HG03095 (cell line): ENCODE measurements at regions not wholly inside any gene's neighbourhood (a gene's known extent, or its start where the extent isn't known, plus 50 kb on each side); places are given as distances from the start of the nearest gene placed in this dataset.
"Not testable (repeated sequence)": the region's sequence is repeated elsewhere in the genome, so short reads cannot be mapped to it uniquely, and the experiment has no call there.

Source experiments
- ATAC-seq: cut with Tn5 transposase; IDR thresholded peaks from one replicate; pipeline ENCODE4 v1.9.1; 2021; ENCODE audit warnings: moderate library complexity; ENCODE audit not compliant: unreplicated experiment

DNA sequence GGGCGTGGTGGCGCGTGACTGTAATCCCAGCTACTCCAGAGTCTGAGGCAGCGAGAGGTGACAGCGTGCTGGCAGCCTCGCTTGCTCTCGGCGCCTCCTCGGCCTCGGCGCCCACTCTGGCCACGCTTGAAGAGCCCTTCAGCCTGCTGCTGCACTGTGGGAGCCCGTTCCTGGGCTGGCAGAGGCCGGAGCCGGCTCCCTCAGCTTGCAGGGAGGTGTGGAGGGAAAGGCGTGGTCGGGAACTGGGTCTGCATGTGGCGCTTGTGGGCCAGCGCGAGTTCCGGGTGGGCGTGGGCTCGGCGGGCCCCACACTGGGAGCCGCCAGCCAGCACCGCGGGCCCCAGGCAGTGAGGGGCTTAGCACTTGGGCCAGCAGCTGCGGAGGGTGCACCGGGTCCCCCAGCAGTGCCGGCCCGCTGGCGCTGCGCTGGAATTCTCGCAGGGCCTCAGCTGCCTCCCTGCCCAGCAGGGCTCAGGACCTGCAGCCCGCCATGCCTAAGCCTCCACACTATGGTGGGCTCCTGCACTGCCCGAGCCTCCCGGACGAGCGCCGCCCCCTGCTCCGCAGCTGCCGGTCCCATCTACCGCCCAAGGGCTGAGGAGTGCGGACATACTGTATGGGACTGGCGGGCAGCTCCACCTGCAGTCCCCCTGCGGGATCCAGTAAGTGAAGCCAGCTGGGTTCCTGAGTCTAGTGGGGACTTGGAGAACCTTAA, 1093.3 kb upstream of the CDH8 start:
- ATAC-seq, result no peak

- ATAC-seq, result not testable (repeated sequence)
These were observed 1083.7 kb upstream of the CDH8 start for GRCh38 chr16:63119905-63120304.

DNA sequence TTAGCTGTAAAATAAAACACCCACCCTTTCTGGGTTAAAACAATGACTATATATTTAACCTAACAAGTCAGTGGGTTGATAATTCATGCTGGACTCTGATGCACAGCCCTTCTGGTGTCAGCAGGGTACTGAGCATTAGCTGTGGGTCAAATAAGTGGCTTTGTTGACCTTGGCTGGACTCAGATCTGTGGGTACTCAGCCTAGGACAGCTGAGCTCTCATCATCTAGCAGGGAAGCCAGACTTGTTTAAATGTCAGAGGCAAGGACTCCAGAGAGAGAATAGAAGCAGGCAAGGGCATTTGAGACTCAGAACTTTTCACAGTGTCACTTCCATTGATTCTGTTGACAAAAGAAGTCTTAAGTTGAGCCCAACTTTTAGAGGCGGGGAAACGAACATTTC, 1063.8 kb upstream of the CDH8 start:
- no peak for ATAC-seq

- no peak for ATAC-seq
These were observed 1060.6 kb upstream of the CDH8 start for GRCh38 chr16:63096857-63097256.

GRCh38 chr16:63092736-63093135, 1056.5 kb upstream of the CDH8 start:
- no peak for ATAC-seq

DNA sequence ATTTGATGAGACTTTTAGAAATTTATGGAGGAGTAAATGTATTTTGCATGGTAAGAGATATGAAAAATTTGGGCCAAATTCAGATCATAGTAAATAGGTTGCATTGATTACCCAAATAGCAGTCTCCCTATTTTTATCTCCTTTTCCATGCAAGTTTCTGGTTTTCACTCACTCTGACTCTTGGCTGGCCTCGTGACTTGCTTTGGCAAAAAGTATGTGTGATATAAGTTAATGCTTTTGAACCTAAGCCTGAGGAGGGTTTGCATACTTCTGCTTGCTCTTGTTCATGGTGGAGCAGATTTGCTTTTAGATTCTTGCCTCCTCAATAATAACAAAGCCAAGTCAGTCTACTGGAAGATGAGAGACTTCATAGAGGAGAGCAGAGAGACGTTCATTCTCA, 1045.9 kb upstream of the CDH8 start:
- ATAC-seq, result no peak

DNA sequence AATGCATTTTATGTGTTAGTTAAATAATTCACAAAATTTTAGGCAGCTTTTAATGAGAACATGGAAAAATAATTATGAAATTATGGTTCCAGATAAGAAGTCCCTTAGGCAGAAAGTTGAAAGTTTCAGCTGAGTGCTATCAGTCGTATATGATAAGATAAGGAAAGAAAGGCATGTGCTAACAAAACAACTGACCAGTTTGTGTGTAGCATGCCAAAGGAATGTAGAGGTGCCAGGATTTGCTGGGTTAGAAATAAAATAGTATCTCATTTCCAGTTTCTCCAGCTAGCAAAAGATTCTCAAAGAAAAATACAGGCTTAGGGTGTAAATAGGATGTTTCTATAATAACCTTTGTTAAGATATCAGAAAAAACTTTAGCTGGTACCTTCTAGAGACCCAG, 1044.5 kb upstream of the CDH8 start:
- no peak for ATAC-seq

DNA sequence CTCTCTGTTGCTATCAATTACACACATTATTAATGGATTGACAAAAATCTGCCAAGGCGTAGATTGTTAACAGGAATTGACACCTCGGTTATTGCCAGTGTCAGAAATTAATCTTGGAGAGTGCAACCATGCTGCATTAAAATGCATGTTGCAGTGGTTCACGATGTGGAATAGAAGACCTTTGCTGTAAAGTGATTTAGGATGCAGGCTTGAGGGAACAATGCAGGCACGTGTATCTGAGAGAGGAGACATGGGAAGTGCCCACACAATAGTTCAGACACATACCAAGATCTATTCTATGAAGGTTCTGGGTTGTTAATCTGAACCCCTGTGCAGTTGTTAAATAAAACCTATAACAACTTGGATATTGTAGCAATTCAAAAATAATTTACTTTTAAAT, 1032.8 kb upstream of the CDH8 start:
- ATAC-seq, result no peak

DNA sequence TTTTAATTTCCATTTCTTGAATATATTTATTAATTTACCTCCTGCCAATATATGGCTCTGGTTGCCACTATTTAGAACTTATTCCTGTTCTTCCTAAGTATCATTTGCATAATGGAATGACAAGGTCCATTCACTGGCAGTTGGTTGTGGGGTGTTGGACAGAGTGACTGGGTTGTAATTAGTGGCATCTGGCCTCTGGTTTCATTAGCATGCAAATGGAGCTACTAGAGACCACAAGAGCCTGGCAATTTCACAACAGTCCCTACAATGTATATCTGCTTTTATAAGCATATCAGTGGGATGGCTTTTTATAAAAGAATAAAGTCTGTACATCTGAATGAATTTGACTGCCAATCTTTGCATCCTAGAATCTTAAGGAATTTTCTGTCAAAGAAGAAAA, 1030.9 kb upstream of the CDH8 start:
- ATAC-seq, result no peak

- no peak for ATAC-seq
These were observed 1030.3 kb upstream of the CDH8 start for GRCh38 chr16:63066552-63066951.

DNA sequence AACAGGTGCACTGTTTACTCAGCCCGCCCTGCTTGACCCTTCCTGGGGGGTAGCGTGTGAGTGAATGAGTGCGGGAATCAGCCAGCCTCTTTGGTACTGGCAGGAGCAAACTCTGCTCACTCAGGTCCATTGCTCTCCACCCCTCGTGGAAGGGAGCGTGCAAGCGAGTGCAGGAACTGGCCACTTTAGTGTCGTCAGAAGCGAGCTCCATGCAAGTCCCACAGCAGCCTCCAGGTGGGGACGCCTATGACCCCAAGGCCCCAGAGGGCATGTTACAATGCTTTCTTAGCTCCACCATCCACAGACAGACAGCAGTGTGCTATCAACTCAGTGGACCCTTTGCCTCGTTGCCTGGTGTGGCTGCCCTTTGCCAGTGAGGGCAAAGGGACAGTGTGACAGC, 1025.1 kb upstream of the CDH8 start:
- ATAC-seq, result no peak

DNA sequence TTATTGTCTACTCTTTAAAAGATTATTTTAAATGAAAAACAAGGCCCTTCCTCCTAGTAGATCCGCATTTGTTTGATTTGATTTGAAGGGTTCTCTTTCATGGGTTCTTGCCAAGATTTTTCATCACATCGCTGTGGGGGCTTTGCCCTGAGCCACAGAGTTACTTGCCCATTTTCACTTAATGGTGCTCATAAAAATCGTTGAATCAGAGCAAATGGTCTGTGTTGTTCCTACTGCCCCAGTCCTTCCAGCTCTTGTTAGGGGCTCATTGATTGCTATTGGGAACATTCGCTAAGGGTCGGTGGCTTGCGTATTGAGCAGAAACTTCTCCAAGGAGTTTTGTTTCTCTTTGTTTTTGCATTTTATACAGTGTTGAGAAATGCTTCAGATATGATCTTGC, 1023.4 kb upstream of the CDH8 start:
- no peak for ATAC-seq

DNA sequence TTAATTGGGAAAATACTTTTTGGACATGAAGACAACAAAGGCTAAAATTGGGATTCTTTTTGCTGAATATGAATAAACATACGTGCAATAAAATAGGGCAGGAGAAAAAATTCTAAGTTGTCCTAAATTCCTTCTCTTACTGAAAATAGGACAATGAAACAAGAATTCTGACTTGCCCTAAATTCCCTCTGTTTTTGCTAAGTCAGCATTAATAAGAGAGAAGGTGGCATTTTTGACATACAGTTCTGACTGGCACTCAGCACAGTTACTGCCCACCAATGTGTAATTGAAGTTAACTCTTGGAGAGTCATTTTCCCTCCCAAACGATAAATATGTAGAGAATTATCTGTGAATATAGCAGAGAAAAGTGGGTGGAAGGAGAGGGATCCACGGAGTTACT, 1021.1 kb upstream of the CDH8 start:
- no peak for ATAC-seq

DNA sequence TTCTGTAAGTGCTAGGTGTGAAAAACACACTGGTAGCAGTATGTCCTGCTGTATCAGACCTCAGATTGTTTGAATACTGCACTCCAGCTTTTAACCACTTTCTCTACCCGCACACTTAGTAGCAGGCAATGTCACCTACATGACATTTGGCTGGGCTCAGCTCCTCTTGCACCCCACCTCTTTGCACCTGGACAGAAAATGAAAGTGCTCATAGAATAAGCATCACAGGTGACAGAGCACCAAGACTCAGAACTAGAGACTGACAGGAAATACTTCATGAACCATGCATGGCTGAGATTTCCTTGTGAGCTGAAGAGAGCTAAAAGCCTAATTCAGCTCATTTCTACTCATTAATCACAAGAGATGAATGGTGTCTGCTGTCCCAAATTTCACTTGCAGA, 1014.2 kb upstream of the CDH8 start:
- ATAC-seq, result no peak

DNA sequence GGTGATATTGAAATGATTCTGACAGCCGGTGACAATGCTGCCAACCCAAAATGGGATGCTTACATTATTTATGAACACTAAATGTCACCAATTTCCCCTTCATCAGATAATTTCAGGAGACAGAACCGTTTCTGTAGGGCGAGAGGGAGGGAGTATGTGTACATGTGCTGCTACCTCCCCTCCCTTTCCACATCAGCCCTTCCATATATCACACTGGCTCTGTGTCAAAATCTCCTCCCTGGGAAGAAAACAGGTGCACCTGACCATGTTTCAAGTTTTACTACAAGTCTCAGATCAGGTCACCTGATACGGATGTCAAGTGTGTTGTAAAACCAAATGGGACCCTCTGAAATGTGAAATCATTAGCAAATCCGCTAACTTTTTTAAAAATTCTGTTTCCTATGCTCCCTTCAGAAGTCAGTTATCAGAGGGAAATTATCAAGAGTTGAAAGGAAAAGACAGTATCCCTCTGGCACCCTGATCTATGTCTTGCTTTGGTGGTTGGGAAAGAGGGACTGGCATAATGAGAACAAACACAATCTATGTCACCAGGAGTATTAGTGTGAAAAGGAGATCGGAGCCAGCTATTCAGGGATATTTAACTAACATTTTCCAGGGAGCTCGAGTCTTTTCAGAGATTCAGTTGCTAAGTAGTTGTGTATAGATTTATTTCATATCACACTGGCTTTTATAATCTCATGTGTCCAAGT, 1002.3 kb upstream of the CDH8 start:
- ATAC-seq, result no peak

DNA sequence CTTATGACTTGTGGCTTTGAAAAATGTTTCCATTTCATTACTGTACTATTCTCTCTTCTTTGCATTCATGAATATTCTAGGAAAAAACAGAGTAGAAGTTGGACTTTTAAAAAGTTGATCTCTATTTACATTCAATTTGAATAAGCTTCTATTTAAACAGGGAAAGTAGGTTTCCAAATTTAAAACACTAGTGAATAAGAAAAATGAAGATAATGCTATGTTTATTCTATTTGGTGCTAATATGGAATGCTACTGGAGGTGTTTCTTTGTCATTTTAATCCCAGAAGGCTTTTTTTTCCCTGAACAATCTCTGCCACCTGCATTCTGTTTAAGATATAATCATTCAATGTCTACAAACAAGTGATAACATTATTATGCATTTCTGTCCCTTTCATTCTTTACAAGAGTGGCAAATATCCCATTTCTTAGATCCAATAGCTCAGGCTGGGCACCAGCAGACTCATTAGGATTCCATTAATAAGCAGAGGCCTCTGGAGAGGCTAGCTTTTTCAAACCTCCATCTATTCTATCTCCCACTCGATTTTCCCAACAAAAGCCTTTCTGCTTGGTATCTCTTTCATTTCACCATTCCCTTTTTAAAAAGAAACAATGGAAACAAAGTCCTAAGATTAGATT, 1001.6 kb upstream of the CDH8 start:
- ATAC-seq, result no peak

GRCh38 chr16:63018581-63019223, 982.5 kb upstream of the CDH8 start:
- no peak for ATAC-seq

DNA sequence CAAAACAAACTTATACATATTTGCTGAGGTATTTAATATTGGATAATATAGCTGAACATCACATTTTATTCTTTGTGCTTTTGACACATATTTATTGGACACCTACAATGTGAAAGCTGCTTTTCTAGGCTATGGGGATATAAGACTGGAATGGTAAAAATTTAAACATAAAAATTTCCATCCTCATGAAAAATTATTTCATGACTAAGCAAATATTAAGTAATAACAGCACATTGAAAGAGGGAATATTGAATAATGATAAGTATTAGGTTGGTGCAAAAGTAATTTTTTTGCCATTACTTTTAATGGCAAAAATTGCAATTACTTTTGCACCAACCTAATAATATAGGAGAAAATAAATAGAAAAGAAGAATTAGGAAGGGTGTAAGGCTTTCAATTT, 972.5 kb upstream of the CDH8 start:
- ATAC-seq, result no peak

GRCh38 chr16:63005356-63005755, 969.1 kb upstream of the CDH8 start:
- no peak for ATAC-seq

DNA sequence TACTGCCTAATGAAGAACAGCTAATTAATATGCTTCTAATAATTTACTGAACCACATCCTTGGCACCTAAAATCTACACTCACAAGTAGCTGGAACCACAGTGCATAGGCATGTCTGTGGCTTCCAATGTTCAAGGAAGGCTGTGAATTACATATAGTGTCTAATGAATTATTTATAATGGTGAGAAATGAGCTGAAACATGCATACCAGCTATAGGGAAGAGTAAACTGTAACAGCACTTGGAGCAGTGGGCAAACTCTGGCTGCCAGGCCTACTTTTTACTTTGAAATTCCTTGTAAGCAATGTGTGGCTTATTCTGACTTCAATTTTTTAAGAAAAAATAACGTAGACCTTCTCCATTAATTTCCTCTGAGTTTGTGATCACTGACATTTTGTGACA, 953.2 kb upstream of the CDH8 start:
- no peak for ATAC-seq

GRCh38 chr16:62985722-62986121, 949.5 kb upstream of the CDH8 start:
- no peak for ATAC-seq

- ATAC-seq, result no peak
These were observed 942.2 kb upstream of the CDH8 start for GRCh38 chr16:62978451-62978850.
